GM06990 (cell line): ENCODE measurements at regions not wholly inside any gene's neighbourhood (a gene's known extent, or its start where the extent isn't known, plus 50 kb on each side); places are given as distances from the start of the nearest gene placed in this dataset.

Experiments
- DNase-seq: peaks from one replicate; pipeline ENCODE4 v3.0.0-alpha.2; 2011; ENCODE audit not compliant: insufficient read length; ENCODE audit errors: extremely low read depth
- H3K27me3 ChIP-seq: replicated peaks from 2 replicates; pipeline ENCODE4 v1.6.0; 2011; ENCODE audit warnings: low read length; ENCODE audit not compliant: control insufficient read depth, insufficient read depth
- H3K36me3 ChIP-seq: 2 replicates; pipeline ENCODE4 v1.5.1; 2011; ENCODE audit warnings: low read length; ENCODE audit not compliant: control insufficient read depth, insufficient read depth
- H3K4me3 ChIP-seq: replicated peaks from 2 replicates; pipeline ENCODE4 v1.5.1; 2011; ENCODE audit warnings: low read depth, mild to moderate bottlenecking, control low read depth, low read length
- CTCF ChIP-seq: IDR thresholded peaks from 2 replicates; pipeline ENCODE4 v1.5.1; 2011; ENCODE audit warnings: low read length, control low read depth, mild to moderate bottlenecking, inconsistent platforms; ENCODE audit not compliant: insufficient read depth, poor library complexity, severe bottlenecking

- no peak overlapping the region for H3K4me3 ChIP-seq
- no peak for TF ChIP-seq CTCF
- DNase-seq = no peak
These were observed 295.3 kb downstream of the MID1IP1 start for GRCh38 chrX:39096599-39096998.

GRCh38 chrX:39104745-39105144, 303.5 kb downstream of the MID1IP1 start:
- TF ChIP-seq CTCF = no peak
- DNase-seq = no peak
- no peak overlapping the region for H3K4me3 ChIP-seq
- no peaks in the 10 kb centered on the region for H3K27me3 ChIP-seq
- H3K36me3 ChIP-seq = no peaks in the 10 kb centered on the region

More at GRCh38 chrX:39096599-39096998, 295.3 kb downstream of the MID1IP1 start:
- Histone ChIP-seq H3K36me3 (no peaks in the 10 kb centered on the region), H3K27me3 (no peaks in the 10 kb centered on the region)

GRCh38 chrX:39112143-39112542, 310.9 kb downstream of the MID1IP1 start:
- no peak overlapping the region for H3K4me3 ChIP-seq
- H3K36me3 ChIP-seq = no peaks in the 10 kb centered on the region
- no peak for DNase-seq
- TF ChIP-seq CTCF = no peak
- no peaks in the 10 kb centered on the region for H3K27me3 ChIP-seq

GRCh38 chrX:39115166-39115565, 313.9 kb downstream of the MID1IP1 start:
- no peak for TF ChIP-seq CTCF
- H3K36me3 ChIP-seq = no peaks in the 10 kb centered on the region
- DNase-seq = no peak
- no peak overlapping the region for H3K4me3 ChIP-seq
- H3K27me3 ChIP-seq = no peaks in the 10 kb centered on the region

- no peaks in the 10 kb centered on the region for H3K36me3 ChIP-seq
- DNase-seq = no peak
- no peak overlapping the region for H3K4me3 ChIP-seq
- TF ChIP-seq CTCF = no peak
- no peaks in the 10 kb centered on the region for H3K27me3 ChIP-seq
These were observed 315.8 kb downstream of the MID1IP1 start for GRCh38 chrX:39117101-39117500.

GRCh38 chrX:39121903-39122302, 320.6 kb downstream of the MID1IP1 start:
- no peak overlapping the region for H3K4me3 ChIP-seq
- no peaks in the 10 kb centered on the region for H3K36me3 ChIP-seq
- TF ChIP-seq CTCF = no peak
- H3K27me3 ChIP-seq = no peaks in the 10 kb centered on the region
- DNase-seq = no peak
